GM12878 (cell line): ENCODE measurements at regions not wholly inside any gene's neighbourhood (a gene's known extent, or its start where the extent isn't known, plus 50 kb on each side); places are given as distances from the start of the nearest gene placed in this dataset.

Source experiments
- CREM ChIP-seq: IDR thresholded peaks from 2 replicates; pipeline ENCODE4 v1.6.1; 2014; ENCODE audit warnings: antibody characterized with exemption, low read depth
- CTCF ChIP-seq, 3 experiments: IDR thresholded peaks in 2 of 3; conservative IDR thresholded peaks in 1 of 3; 2 replicates each; pipeline ENCODE4 v1.5.1; 2011; ENCODE audit warnings: low read depth in 3 of 3, low read length in 3 of 3, mild to moderate bottlenecking in 3 of 3, control low read depth in 2 of 3, moderate library complexity in 2 of 3, inconsistent platforms in 1 of 3, mixed read lengths in 1 of 3; ENCODE audit not compliant: control insufficient read depth in 2 of 3, insufficient read depth in 1 of 3; ENCODE audit errors: extremely low read depth in 1 of 3
- ETV6 ChIP-seq, 2 experiments: fragments of 450-650 bp in 1 of 2; IDR thresholded peaks in 1 of 2; conservative IDR thresholded peaks in 1 of 2; 2 replicates each; pipeline ENCODE4 v1.6.1; 2014; ENCODE audit warnings: antibody characterized with exemption in 1 of 2, borderline replicate concordance in 1 of 2, low read depth in 1 of 2, mild to moderate bottlenecking in 1 of 2, moderate library complexity in 1 of 2
- EZH2 ChIP-seq: IDR thresholded peaks from 2 replicates; pipeline ENCODE4 v1.6.1; 2012; ENCODE audit warnings: low read depth, mild to moderate bottlenecking, control low read depth, inconsistent platforms, low read length, borderline replicate concordance; ENCODE audit not compliant: control insufficient read depth
- PAX5 ChIP-seq: IDR thresholded peaks from 2 replicates; pipeline ENCODE4 v1.6.1; 2011; ENCODE audit warnings: low read depth, low read length, borderline replicate concordance
- POLR2A ChIP-seq: IDR thresholded peaks from 2 replicates; pipeline ENCODE4 v1.6.1; 2011; ENCODE audit warnings: low read depth, mild to moderate bottlenecking, low read length
- SP1 ChIP-seq: IDR thresholded peaks from one replicate; pipeline ENCODE4 v1.6.1; 2011; ENCODE audit warnings: low read depth, low read length
- ZSCAN29 ChIP-seq: fragments of 450-650 bp; IDR thresholded peaks from 2 replicates; pipeline ENCODE4 v1.6.1; 2017; ENCODE audit warnings: mild to moderate bottlenecking, moderate library complexity
- TF ChIP-seq, protein P1 (sequence below): fragments of 450-650 bp; IDR thresholded peaks from 2 replicates; pipeline ENCODE4 v1.6.1; 2017; ENCODE audit warnings: mild to moderate bottlenecking
- TF ChIP-seq, protein P2 (sequence below): IDR thresholded peaks from 2 replicates; pipeline ENCODE4 v1.6.1; 2012; ENCODE audit warnings: mild to moderate bottlenecking, low read depth, low read length

DNA sequence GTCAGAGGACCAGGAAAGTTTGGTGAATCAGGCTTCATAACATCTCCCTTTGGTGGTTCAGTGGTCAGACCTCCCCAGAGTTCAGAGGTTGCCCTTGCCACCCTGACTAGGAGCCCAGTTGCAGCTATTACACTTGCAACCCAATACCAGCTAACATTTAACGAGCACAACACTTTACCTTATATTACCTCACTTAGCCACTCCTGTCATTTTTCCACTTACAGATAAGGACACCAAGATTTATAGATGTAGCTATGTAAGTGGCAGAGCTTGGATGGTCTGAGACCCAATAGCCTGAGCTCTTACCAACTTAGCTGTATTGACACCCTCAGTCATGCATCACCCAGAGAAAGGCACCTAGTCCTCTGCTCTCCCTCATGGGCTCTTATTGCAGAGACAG lies 234.7 kb downstream of the INSC start:
- TF ChIP-seq, protein P1, sequence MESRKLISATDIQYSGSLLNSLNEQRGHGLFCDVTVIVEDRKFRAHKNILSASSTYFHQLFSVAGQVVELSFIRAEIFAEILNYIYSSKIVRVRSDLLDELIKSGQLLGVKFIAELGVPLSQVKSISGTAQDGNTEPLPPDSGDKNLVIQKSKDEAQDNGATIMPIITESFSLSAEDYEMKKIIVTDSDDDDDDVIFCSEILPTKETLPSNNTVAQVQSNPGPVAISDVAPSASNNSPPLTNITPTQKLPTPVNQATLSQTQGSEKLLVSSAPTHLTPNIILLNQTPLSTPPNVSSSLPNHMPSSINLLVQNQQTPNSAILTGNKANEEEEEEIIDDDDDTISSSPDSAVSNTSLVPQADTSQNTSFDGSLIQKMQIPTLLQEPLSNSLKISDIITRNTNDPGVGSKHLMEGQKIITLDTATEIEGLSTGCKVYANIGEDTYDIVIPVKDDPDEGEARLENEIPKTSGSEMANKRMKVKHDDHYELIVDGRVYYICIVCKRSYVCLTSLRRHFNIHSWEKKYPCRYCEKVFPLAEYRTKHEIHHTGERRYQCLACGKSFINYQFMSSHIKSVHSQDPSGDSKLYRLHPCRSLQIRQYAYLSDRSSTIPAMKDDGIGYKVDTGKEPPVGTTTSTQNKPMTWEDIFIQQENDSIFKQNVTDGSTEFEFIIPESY, result no peak
- no peak for TF ChIP-seq ZSCAN29
- no peak for TF ChIP-seq CREM
- TF ChIP-seq CTCF (IDR thresholded peaks at IDR 0.05 in 2 of 3, conservative IDR thresholded peaks at IDR 0.05 in 1 of 3; ENCODE audit: control insufficient read depth in 2 of 3, extremely low read depth in 1 of 3, insufficient read depth in 1 of 3, low read depth in 3 of 3, low read length in 3 of 3), result no peak
- no peak for TF ChIP-seq SP1
- TF ChIP-seq EZH2, result no peak
- TF ChIP-seq, protein P2, sequence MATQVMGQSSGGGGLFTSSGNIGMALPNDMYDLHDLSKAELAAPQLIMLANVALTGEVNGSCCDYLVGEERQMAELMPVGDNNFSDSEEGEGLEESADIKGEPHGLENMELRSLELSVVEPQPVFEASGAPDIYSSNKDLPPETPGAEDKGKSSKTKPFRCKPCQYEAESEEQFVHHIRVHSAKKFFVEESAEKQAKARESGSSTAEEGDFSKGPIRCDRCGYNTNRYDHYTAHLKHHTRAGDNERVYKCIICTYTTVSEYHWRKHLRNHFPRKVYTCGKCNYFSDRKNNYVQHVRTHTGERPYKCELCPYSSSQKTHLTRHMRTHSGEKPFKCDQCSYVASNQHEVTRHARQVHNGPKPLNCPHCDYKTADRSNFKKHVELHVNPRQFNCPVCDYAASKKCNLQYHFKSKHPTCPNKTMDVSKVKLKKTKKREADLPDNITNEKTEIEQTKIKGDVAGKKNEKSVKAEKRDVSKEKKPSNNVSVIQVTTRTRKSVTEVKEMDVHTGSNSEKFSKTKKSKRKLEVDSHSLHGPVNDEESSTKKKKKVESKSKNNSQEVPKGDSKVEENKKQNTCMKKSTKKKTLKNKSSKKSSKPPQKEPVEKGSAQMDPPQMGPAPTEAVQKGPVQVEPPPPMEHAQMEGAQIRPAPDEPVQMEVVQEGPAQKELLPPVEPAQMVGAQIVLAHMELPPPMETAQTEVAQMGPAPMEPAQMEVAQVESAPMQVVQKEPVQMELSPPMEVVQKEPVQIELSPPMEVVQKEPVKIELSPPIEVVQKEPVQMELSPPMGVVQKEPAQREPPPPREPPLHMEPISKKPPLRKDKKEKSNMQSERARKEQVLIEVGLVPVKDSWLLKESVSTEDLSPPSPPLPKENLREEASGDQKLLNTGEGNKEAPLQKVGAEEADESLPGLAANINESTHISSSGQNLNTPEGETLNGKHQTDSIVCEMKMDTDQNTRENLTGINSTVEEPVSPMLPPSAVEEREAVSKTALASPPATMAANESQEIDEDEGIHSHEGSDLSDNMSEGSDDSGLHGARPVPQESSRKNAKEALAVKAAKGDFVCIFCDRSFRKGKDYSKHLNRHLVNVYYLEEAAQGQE, result no peak
- no peak for TF ChIP-seq POLR2A
- no peak for TF ChIP-seq ETV6 (conservative IDR thresholded peaks at IDR 0.05 in 1 of 2, IDR thresholded peaks at IDR 0.05 in 1 of 2; ENCODE audit: borderline replicate concordance in 1 of 2, low read depth in 1 of 2)
- TF ChIP-seq PAX5, result no peak
